GM21423 (cell line): ENCODE measurements at regions not wholly inside any gene's neighbourhood (a gene's known extent, or its start where the extent isn't known, plus 50 kb on each side); places are given as distances from the start of the nearest gene placed in this dataset.

Experiments
- ATAC-seq: cut with Tn5 transposase; IDR thresholded peaks from one replicate; pipeline ENCODE4 v1.9.1; 2021; ENCODE audit warnings: mild to moderate bottlenecking, moderate library complexity; ENCODE audit not compliant: unreplicated experiment

- no peak for ATAC-seq
Measured at GRCh38 chr12:104863296-104863948, 94.7 kb downstream of the SLC41A2 start.

- ATAC-seq: no peak
Measured at GRCh38 chr12:104858611-104859543, 99.2 kb downstream of the SLC41A2 start.

DNA sequence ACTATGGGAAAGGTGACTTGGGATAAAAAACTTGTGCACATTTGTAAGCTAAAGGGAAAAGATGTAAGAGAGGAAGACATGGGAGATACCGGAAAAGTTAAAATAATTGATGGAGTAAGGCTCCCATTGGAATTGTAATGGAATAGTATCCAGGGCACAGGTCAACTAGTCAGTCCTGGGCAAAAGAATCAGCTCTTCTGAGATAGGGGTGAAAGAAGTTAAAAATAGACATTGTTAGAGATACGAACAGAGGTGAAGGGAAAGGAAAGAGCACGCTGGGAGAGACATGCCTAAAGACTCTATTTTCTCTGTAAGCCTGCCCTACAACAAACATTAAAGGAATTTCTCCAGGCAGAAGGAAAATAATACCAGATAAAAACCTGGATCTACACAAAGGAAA lies 101.6 kb downstream of the SLC41A2 start:
- ATAC-seq: no peak

- ATAC-seq: no peak
Measured at GRCh38 chr12:104855599-104855998, 102.5 kb downstream of the SLC41A2 start.

GRCh38 chr12:104852896-104853295 lies 105.2 kb downstream of the SLC41A2 start:
- no peak for ATAC-seq

DNA sequence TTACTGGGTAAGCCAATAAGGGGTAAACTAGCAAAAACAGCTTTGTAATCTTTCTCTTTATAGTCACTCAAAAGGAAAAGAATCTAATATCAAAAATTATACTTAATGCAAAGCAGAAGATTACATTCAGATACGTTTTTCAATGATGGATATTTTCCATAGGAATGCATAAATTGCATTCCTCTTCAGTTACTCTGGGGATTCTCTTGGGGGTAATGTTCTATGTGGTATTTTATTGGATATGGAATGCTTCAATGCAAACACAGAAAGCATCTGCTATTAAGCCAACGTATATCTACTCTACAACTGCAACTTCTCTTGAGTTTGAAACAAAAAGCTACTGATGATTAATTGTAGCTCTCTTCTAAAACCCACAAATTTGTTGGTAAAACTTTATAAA lies 106.0 kb downstream of the SLC41A2 start:
- ATAC-seq: no peak

DNA sequence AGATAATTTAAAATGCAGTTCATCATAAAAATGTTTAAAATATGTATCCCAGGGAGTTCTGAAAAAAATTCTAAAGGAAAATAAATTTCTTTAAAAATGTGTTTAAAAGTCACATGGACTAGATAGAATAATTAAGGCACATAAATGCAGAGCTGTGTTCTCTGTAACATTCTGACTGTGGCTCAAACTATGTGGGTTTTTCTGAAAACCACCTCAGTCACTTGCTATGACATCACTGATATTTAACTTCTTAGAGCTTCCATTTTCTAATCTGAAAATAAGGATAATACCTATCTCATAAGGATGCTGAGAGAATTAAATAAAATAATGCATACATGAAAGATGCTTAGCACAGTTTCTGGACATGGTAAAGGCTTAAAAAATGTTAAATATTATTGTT lies 107.3 kb downstream of the SLC41A2 start:
- no peak for ATAC-seq

DNA sequence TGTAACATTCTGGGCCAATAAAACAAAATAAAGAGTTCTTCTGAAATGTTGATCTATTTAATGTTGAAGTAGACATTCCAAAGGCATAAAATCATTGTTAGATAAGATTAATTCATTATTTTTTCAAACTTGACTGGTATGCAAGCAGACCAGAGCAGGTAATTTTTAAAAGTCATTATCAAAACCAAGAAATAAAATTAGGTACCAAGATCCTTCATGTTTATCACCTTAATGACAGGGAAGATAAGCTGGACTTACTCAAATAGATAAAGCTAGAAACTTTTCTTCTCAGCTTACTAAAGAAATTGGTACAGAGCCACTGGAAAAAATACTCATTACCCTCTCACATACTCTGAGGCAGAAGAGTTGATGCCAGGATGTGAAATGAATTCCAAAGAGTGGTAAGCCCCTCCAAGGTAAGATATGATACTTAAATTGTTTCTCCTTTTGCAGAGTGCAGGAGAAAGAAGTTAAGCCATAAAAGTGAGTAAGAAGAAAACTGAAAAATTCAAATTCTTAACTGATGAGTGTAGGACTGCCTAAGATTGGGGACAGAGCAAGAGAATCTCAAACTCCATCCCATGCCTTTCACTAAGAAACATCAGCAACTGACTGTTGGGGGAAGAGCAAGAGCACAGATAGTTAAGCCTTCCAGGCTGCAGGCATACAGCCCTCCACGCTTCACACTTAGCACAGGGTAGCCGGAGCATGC lies 111.9 kb downstream of the SLC41A2 start:
- ATAC-seq: no peak

- ATAC-seq: no peak
Measured at GRCh38 chr12:104844123-104844522, 114.0 kb downstream of the SLC41A2 start.

DNA sequence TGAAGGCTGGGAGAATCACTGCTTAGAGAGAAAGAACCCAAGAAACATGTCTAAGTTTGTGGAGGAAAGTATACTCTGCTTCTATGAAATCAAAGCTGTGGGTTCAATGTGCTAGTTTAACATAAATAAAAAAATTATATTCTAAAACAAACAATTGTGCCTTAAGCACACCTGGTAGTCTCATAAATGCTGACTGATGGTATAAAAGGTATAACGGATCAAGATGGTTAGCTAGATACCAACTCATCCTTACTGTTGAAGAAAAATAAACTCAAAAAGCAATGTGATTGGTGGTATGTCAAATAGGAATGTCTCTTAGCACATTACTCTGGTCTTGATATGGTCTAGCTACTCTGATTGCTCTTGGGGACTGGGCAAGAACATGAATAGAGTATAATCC lies 117.8 kb downstream of the SLC41A2 start:
- no peak for ATAC-seq

DNA sequence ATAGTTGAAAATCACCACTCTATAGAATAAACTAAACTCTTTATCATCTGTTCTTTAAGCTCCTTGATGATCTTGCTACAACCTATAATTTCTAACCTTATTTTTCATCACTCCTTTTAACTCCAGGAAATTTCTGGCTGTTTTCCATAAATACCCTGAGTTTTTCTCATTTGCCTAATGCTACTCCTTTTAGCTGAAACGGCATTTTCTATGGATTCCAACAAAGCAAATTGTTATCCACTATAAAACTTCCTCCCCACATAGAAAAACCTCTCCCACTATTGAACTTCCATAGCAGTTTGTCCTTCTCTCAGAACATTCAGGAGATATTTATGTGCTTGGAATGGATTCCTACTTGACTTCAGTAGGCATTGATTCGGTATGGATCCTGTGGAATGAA lies 122.8 kb downstream of the SLC41A2 start:
- no peak for ATAC-seq

- no peak for ATAC-seq
Measured at GRCh38 chr12:104834607-104835006, 123.5 kb downstream of the SLC41A2 start.

DNA sequence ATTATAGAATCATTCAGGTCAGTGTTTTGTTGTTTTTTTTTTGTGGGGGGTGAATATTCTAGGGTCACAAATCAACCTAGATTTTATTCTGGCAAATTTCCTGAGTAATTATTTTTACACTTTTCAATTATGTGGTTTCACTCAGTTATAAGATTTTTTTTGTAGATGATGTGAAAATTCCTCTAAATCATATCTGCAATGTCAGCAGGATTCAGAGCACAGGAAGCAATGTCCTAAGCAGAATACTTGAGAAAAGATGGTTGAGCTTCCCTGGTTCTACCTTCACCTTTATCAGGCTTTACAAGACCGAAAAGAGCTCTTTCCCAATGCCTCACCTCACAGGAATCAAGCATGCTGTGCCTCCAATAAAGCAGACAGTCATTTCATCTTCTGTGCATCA lies 124.3 kb downstream of the SLC41A2 start:
- ATAC-seq: no peak

DNA sequence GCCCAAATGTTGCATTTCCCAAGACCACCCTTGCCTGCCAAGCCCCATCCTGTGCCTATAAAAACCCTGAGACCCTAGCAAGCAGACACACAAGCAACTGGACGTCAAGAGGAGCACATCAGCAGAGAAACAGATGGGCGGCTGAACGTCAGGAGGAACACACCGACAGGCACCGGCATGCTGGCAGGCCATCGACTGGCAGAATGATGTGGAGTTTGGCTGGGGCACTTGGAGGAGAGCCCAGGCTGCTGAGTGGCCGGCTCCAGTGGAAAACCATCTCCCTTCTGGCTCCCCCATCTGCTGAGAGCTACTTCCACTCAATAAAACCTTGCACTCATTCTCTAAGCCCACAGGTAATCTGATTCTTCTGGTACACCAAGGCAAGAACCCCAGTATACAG lies 130.1 kb downstream of the SLC41A2 start:
- ATAC-seq: no peak

DNA sequence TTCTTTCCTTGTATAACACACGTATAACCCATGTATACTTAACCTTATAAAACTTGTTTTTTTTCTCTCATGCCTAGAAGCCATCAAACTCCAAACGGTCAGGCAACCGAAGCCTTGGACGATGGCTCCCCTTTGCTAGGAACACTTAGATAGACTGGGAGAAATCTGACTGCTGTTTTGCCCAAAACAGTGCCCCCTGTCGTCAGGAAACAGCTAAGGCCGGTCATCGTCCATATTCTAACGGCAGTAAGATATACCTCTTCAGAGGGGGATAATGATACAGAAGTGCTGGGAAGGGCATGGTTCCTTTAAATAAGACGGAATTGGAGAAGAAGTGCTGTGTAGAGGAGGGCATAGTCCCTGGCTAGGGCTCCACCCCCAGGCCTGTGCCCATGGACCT lies 130.5 kb downstream of the SLC41A2 start:
- ATAC-seq: no peak

- no peak for ATAC-seq
Measured at GRCh38 chr12:104825408-104825807, 132.7 kb downstream of the SLC41A2 start.

DNA sequence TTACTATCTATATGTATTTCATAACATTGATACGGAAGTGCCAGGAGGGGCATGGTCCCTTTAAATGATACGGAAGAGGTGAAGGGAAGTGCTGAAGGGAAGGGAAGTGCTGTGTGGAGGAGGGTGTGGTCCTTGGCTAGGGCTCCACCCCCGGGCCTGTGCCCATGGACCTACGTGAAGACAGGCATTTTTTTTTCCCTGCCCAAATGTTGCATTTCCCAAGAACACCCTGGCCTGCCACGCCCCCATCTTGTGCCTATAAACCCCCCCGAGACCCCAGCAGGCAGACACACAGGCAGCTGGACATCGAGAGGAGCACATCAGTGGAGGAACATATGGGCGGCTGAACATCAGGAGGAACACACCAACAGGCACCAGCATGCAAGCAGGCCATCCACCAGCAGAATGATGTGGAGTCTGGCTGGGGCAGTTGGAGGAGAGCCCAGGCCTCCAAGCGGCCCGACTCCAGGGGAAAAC lies 134.1 kb downstream of the SLC41A2 start:
- no peak for ATAC-seq

DNA sequence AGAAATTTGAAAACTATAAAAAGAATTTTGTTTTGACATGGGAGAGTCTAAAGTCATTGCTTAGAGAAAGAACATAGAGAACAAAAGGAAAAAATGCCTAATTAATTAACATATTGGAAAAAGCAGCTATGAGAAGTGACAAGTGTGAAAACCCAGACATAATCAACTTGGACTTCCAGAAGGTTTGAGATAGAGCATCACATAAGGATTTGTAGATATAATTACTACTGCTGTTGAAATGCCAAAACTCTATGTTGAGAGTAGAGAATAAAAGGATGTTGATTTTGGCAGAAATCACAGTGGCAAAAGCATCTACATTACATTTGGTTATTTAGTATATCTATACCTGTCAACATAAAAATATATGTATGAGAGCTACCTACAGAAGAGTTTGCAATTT lies 135.1 kb downstream of the SLC41A2 start:
- no peak for ATAC-seq

DNA sequence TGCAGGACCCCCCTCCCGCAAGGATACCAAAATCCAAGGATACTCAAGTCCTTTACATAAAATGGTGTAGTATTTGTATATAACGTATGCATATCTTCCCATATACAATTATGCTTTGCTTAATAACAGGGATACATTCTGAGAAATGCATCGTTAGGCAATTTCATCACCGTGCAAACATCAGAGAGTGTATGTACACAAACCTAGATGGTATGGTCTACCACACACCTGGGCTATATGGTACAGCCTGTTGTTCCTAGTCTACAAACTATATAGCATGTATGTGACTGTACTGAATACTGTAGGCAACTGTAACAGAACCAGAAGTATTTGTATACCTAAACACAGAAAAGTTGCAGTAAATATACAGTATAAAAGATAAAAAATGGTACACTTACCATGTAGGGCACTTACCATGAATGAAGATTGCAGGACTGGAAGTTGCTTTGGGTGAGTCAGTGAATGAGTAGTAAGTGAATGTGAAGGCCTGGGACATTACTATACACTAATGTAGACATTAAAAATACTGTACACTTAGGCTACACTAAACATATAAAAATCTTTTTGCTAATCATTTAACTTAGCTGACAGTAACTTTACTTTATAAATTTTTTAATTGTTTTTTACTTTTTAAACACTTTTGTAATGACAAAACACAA lies 141.1 kb downstream of the SLC41A2 start:
- ATAC-seq: no peak

- no peak for ATAC-seq
Measured at GRCh38 chr12:104815935-104816334, 142.2 kb downstream of the SLC41A2 start.

DNA sequence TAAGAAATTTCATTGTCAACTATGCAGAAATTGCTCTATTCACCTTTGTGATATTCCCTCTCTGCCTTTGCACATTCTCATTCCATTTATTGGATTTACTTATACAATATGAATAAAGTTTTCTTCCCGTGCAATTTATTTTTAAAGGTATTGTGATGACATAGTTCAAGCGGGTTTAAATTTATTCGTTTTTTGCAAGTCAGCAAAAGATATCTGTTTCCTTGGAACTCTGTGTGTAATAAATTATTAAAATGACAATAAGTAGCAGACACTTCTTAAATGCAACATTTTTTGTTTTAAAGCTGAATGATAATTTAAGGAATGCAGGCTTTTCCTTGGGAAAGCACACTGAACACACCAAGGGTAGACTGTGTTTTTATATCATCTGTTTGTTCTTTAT lies 143.1 kb downstream of the SLC41A2 start:
- no peak for ATAC-seq
